ENCODE measurements at regions not wholly inside any gene's neighbourhood (a gene's known extent, or its start where the extent isn't known, plus 50 kb on each side); places are given as distances from the start of the nearest gene placed in this dataset.

GRCh38 chr5:92841604-92842155 lies 739.3 kb downstream of the NR2F1-AS1 start:
- TF ChIP-seq, protein P1, sequence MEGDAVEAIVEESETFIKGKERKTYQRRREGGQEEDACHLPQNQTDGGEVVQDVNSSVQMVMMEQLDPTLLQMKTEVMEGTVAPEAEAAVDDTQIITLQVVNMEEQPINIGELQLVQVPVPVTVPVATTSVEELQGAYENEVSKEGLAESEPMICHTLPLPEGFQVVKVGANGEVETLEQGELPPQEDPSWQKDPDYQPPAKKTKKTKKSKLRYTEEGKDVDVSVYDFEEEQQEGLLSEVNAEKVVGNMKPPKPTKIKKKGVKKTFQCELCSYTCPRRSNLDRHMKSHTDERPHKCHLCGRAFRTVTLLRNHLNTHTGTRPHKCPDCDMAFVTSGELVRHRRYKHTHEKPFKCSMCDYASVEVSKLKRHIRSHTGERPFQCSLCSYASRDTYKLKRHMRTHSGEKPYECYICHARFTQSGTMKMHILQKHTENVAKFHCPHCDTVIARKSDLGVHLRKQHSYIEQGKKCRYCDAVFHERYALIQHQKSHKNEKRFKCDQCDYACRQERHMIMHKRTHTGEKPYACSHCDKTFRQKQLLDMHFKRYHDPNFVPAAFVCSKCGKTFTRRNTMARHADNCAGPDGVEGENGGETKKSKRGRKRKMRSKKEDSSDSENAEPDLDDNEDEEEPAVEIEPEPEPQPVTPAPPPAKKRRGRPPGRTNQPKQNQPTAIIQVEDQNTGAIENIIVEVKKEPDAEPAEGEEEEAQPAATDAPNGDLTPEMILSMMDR (IDR thresholded peaks at IDR 0.05; ENCODE audit: low read depth, low read length) = no peak
- no peak for TF ChIP-seq POLR2A (IDR thresholded peaks at IDR 0.05; ENCODE audit: extremely low read depth, insufficient read length)

Data from NB4 (cell line).